ENCODE measurements at regions not wholly inside any gene's neighbourhood (a gene's known extent, or its start where the extent isn't known, plus 50 kb on each side); places are given as distances from the start of the nearest gene placed in this dataset.

DNA sequence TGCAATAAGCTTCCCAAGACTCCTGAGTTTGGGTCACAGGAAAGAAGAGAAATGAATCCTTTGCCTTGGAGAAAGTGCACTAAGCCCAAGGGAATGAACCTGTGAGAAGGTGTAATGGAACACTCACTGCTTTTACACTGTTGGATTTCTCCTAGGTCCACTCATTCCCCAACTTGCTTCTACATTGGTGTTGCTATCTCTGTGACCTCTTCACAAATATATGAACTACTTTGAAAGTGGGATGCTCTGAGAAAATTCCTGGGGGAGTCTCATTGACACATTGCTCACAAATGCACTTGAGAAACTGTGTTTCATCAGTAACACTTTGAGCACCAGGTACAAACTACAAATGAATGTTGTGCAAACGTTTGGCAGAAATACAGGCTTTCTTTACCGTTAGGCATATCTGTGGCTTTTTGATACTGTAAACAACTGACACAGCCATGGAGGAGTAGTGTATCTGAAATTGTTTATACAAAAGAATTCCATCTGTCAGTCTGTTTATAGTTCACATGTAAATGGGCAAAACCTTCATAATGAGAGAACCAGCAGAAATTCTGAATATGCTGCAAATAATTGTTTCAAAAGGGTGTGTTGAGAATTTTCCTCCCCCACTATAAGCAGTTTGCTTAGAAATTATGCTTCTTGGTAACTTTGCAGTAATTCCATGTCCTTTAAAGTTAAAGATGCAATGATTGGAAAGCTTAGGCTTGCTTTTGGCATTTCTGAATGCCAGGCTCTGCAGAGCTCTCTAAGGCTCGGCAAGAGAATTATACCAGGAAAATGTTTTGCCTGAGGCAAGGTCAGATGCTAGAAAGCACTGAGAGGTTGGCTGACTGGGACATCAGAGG is 348.5 kb upstream of the DDHD1 start:
- no peak for DNase-seq

DNA sequence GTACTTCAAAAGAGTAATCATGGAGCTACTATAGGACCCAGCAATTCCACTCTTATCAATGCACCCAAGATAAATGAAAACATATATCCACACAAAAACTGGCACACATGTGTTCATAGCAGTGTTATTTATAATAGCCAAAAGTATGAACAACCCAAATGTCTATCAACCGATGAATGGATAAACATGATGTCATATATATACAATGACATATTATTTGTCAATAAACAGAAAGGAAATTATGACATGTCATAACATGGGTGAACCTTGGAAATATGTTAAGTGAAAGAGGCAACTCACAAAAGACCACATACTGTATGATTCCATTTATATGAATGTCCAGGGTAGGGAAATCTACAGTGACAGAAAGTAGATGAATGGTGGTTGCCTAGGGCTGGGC is 347.1 kb upstream of the DDHD1 start:
- no peak for DNase-seq

- no peak for DNase-seq
These were observed 343.5 kb upstream of the DDHD1 start for GRCh38 chr14:53496668-53497067.

GRCh38 chr14:53495846-53496343 is 342.8 kb upstream of the DDHD1 start:
- no peak for DNase-seq

GRCh38 chr14:53494587-53494986 is 341.5 kb upstream of the DDHD1 start:
- DNase-seq: no peak

DNA sequence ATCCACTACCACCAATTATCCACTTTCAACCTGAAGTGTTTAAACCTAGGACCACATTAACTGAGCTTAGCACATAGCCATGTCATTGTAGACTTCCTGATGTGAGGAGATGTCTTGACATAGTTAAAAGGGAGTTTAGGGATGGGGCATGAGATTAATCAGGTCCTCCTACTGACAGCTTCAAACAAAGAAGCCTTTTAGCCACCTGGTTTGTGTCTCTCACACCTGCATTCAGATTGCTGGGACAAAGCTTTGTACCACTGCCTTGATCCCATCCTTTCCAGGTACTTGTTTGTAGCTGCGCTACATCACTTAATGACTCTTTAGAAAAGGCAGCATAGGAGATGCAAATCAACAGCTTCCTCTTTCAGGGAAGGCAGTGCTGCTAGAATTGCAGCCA is 340.7 kb upstream of the DDHD1 start:
- no peak for DNase-seq

DNA sequence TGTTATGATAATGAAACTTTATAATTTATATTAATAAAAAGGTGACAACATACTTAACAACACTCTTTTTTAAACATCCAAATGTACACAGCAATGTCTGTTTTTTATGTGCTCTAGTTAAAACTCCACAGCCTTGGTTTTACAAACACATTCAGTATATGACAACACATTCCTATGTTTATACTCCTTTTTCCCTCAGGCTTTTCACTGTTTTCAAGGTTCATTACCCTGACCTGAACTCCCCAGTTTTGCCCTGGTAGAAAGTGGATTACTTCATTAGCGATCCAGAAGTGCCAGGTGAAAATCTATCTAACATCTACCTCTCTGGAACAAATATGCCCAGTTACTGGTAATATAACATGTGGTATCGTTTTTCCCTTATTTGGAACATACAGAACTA is 340.2 kb upstream of the DDHD1 start:
- DNase-seq: no peak

GRCh38 chr14:53491884-53492277 is 338.8 kb upstream of the DDHD1 start:
- DNase-seq: no peak

DNA sequence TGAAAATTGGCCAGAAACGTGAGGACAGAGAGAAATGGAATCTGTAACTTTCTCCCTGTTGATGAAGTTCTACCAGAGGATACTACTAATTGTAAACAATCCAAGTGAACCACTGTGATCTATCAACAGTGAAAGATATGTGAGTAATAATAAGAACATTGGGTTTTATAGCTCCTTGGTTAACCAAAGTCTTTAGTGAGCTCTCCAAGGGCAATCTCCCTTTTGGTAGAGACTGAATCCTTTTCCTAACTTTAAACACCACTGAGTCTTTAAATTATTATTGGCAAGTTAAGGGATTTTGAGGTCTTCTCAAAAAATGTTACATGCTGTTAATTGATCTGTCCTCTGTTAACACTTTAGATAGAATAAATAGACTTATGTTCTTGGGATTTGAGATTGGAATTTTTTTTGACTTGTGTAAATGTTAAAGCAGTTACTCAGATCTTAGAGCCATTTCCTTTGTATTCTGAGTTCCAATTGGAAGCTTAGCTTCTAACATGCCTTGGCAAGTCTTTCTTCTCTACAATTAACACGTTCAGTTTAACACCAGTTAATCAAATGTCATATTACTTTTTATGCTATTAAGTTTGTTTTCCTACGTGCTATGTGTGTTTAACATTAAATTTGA is 338.2 kb upstream of the DDHD1 start:
- DNase-seq: no peak

- DNase-seq: no peak
These were observed 325.1 kb upstream of the DDHD1 start for GRCh38 chr14:53478174-53478573.

DNA sequence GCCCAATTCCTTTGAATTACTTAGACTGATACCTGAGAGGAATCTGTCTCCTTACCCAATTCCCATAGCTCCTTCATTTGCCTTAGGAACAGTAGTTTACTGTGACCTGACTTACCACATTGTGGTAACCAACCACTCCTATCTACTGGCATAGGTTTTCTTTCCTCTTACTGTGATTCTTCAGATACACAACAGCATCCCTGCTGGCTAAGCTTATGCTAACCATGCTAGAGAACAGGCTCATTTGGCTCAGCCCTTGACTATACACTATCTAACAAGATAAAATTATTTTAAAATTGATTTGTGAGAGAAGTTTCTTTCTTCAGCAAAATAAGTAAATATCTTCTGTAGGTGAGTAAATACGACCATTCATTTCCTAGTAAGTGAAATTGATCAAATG is 320.4 kb upstream of the DDHD1 start:
- no peak for DNase-seq

DNA sequence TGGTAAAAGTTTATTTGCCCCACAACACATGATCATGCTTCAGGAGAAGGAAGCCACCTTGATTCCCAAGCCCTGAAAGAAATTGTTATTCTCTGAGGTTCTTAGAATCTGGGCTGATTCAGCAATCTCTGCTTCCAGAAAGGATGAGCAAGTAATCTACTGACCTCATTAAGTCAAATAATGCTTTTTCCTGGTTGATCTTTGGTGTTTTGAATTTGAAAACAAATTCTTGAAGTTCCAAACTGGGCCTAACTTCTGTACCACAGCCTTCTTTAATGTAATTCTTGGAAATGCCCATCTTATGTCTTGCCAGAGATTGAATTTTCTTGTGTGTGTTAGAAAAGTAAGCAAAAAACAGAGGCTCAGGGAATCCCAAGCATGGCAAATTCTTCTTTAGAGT is 319.2 kb upstream of the DDHD1 start:
- DNase-seq: no peak

DNA sequence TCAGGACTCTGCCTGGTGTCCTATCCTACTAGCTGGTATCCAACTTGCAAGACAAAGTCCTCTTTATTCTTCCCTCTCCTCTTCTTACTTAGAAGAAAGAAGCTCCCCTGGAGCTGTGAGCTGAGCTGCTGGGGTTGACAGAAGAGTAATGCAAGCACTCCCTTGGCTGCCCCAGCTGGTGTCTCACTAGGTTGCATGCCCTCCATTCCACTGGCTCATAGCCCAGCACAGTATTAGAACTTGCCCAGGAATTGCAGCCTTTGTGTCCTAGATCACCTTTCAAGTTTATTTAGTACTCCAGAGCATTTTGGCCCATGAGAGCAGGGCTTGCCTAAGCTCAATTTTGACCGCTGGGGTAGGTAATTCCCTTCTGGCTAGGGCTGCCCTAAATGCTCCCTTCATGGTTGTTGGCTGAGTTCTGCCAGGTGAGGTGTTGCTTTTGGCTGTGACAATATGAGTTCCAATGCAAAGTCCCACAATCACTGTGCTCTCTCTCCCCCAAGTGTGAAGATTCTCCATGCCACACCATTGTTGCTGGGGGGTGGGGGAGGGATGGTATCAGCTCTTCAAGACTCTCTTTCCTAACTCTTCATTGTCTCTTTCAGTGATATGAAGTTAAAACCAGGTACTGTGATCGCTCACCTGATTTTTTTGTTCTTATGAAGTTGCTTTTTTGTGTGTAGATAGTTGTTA is 317.4 kb upstream of the DDHD1 start:
- no peak for DNase-seq

GRCh38 chr14:53468876-53469275 is 315.8 kb upstream of the DDHD1 start:
- no peak for DNase-seq

GRCh38 chr14:53464376-53464775 is 311.3 kb upstream of the DDHD1 start:
- no peak for DNase-seq

DNA sequence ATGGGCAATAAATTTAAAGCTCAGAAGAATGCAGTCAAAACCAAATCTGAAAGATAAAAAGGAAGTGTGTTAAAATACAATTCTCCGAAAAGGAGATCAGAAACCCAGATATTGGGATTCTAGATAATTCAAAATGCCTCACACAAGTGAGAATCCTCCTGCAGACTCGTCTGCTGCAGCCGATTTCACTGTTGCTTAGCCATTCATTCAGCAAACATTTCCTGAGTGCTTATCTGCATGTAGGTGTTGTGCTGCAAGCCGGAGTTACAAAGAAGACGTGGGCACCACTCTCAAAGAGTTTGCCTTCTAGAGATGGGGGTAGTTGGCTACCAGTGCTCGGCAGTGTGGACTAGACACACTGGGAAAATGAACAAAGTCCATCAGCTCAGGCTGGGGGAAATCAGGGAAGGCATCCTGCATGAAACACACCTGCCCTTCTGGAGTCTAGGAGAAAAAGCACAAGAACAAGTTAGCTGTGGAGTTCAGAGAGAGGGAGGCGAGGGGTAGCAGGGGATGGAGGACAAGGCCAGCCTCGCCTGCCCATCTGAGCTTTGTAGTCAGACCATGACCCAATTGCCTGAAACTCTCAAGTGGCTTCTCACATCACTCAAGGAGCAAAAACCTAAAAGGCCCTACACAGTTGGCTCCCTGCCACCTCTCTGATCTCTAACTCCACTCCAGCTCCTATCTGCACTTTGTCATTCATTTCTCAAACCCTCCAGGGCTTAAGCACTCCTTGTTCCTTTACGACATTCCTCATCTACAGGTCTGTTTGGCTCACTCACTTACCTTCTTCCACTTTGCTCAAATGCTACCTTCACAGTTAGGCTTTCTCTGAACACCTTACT is 310.0 kb upstream of the DDHD1 start:
- DNase-seq: no peak

GRCh38 chr14:53461858-53462257 is 308.7 kb upstream of the DDHD1 start:
- no peak for DNase-seq

- no peak for DNase-seq
These were observed 307.4 kb upstream of the DDHD1 start for GRCh38 chr14:53460544-53460943.

DNA sequence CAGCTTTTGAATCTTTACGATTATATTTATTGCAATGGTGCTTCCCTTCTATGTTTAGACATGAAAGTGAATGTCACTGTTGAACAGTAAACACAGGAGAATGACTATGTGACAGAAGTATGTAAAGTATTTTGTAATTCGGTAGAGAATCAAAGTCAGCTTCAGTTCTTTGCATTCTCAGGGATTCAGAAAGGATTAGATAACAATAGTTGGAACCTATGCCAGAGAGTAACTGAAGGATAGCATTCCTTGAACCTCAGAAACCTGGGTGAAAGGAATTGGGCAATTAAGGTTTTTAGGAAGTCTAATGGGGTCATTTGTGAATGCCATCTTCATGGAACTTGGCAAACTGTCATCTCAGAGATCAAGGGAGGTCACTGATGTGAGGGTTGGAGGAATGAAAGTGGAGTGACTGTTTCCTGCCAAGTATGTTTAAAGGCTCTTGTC is 305.3 kb upstream of the DDHD1 start:
- no peak for DNase-seq

DNA sequence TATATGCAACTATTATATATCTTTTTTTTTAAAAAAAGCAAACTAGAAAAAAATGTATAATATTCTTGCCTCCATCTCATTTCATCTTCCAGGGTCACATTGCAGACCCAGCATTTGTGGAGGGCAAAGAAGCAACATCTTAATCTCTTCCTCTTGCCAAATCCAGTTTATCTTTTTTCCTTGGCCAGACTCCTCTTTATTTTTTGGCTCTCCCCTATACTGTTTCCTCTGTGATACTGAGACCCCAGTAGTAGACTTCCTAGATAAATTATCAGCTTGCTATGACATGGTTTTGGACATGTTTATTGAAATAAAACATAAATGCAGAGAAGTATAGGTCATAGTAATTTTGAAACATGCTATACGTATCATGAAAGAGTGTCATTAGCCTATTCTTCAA is 303.8 kb upstream of the DDHD1 start:
- no peak for DNase-seq

GRCh38 chr14:53452005-53452673 is 299.0 kb upstream of the DDHD1 start:
- DNase-seq: no peak

- DNase-seq: no peak
These were observed 297.7 kb upstream of the DDHD1 start for GRCh38 chr14:53450871-53451270.
